Uterus (tissue), 2 donors: ENCODE measurements at regions not wholly inside any gene's neighbourhood (a gene's known extent, or its start where the extent isn't known, plus 50 kb on each side); places are given as distances from the start of the nearest gene placed in this dataset.
"Not testable (repeated sequence)": the region's sequence is repeated elsewhere in the genome, so short reads cannot be mapped to it uniquely, and the experiment has no call there.

Experiments
- POLR2A ChIP-seq, 2 donors: fragments of 450-650 bp; IDR thresholded peaks; one replicate each; pipeline ENCODE4 v1.6.1; 2016; ENCODE audit warnings: antibody characterized with exemption in 2 of 2, mild to moderate bottlenecking in 1 of 2, moderate library complexity in 1 of 2
- TF ChIP-seq, protein P1 (sequence below), 4 experiments: fragments of 200-600 bp in 2 of 4; fragments of 450-650 bp in 2 of 4; sonication (generic) in 2 of 4; IDR thresholded peaks; one replicate each; pipeline ENCODE4 v1.5.1; 2016 to 2019; ENCODE audit warnings: antibody characterized with exemption in 4 of 4, mild to moderate bottlenecking in 2 of 4, moderate library complexity in 1 of 4

DNA sequence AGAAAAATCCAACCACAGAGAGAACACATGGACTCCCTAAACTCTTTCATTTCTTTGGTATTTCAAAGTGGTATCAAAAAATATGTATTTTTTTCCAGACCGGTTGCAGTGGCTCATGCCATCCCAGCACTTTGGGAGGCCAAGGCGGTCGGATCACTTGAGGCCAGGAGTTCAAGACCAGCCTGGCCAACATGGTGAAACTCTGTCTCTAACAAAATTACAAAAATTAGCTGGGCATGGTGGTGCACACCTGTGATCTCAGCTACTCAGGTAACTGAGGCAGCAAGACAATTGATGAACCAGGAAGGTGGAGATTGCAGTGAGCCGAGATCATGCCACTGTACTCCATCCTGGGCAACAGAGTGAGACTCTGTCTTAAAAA lies 121.8 kb downstream of the RIN2 start:
- TF ChIP-seq, protein P1, sequence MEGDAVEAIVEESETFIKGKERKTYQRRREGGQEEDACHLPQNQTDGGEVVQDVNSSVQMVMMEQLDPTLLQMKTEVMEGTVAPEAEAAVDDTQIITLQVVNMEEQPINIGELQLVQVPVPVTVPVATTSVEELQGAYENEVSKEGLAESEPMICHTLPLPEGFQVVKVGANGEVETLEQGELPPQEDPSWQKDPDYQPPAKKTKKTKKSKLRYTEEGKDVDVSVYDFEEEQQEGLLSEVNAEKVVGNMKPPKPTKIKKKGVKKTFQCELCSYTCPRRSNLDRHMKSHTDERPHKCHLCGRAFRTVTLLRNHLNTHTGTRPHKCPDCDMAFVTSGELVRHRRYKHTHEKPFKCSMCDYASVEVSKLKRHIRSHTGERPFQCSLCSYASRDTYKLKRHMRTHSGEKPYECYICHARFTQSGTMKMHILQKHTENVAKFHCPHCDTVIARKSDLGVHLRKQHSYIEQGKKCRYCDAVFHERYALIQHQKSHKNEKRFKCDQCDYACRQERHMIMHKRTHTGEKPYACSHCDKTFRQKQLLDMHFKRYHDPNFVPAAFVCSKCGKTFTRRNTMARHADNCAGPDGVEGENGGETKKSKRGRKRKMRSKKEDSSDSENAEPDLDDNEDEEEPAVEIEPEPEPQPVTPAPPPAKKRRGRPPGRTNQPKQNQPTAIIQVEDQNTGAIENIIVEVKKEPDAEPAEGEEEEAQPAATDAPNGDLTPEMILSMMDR (IDR thresholded peaks at IDR 0.05): not testable (repeated sequence)
- TF ChIP-seq POLR2A (IDR thresholded peaks at IDR 0.05): not testable (repeated sequence)
